Type B pancreatic cell (in vitro differentiated cells): ENCODE measurements at regions not wholly inside any gene's neighbourhood (a gene's known extent, or its start where the extent isn't known, plus 50 kb on each side); places are given as distances from the start of the nearest gene placed in this dataset.

Source experiments
- DNase-seq: peaks from one replicate; pipeline ENCODE4 v3.0.0; 2021; ENCODE audit warnings: mixed read lengths; ENCODE audit not compliant: unreplicated experiment; ENCODE audit errors: extremely low spot score
- H3K27ac Mint-ChIP-seq: 2 replicates; pipeline ENCODE4 v1.8.0; 2021; ENCODE audit warnings: mild to moderate bottlenecking, mixed read lengths
- H3K27me3 Mint-ChIP-seq: 2 replicates; pipeline ENCODE4 v1.8.0; 2021; ENCODE audit warnings: mixed read lengths
- H3K36me3 Mint-ChIP-seq: 2 replicates; pipeline ENCODE4 v1.8.0; 2021; ENCODE audit warnings: mixed read lengths
- H3K4me1 Mint-ChIP-seq: one replicate; pipeline ENCODE4 v1.8.0; 2021; ENCODE audit warnings: mixed read lengths; ENCODE audit not compliant: unreplicated experiment
- H3K4me3 Mint-ChIP-seq: 2 replicates; pipeline ENCODE4 v1.8.0; 2021; ENCODE audit warnings: mild to moderate bottlenecking, mixed read lengths
- H3K9me3 Mint-ChIP-seq: 2 replicates; pipeline ENCODE4 v1.8.0; 2021; ENCODE audit warnings: mixed read lengths
- TF ChIP-seq, protein P1 (sequence below): fragments of 200-600 bp; sonication (generic); conservative IDR thresholded peaks from 2 replicates; pipeline ENCODE4 v1.5.0; 2021; ENCODE audit warnings: antibody characterized with exemption, mild to moderate bottlenecking

DNA sequence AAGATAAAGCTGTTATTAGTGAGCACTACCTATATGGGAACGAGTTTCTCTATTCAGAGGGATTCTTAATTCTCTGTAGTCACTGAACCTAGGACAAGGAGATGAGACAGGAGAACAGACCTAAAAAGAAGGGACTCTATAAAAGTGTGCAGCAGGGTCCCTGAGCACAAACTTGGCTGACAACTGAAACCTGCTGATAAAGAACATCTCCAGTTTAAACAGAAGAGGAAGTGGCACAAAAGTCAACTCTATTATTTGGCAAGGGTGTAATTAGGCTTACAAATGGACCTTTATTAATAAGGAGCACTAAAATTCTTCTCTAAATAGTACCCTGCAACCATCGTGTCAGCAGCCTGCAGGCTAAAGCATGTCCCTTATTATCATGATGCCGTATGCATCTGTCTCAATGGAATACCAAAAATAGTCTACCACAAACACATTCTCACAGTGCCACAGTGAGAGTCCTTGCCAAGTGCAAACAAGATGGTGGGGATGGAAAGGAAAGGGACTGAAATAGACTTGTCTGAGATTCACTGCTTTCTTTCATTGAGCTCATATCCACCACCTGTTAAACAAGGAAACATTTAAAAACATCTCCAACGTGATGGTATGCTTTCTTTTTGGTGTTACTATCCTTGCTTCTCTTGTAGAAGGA, 260.2 kb downstream of the INSIG2 start:
- peaks cover 12% of the 10 kb centered on the region for H3K27me3 Mint-ChIP-seq
- no peaks in the 10 kb centered on the region for H3K4me1 Mint-ChIP-seq

DNA sequence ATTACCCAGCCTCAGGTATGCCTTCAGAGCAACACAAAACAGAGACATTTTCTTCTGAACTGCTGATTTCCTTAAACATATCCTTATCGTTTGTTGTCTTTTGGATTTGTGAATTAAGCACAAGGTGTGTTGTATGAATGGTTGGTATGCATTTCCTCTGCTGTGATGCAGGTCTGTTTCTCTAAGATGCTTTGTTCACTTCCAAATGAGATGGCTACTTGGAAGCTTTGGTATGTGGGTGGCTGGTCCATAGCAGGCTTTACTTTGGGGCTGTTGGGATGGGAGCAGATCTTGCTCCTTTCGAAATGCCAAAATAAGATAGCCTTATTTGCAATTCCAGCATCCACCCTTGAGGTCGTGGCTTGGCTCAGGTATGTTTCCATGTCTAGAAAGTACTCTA, 257.2 kb downstream of the INSIG2 start:
- no peak overlapping the region for H3K27ac Mint-ChIP-seq
- peaks cover under 1% of the 10 kb centered on the region for H3K27me3 Mint-ChIP-seq
- TF ChIP-seq, protein P1, sequence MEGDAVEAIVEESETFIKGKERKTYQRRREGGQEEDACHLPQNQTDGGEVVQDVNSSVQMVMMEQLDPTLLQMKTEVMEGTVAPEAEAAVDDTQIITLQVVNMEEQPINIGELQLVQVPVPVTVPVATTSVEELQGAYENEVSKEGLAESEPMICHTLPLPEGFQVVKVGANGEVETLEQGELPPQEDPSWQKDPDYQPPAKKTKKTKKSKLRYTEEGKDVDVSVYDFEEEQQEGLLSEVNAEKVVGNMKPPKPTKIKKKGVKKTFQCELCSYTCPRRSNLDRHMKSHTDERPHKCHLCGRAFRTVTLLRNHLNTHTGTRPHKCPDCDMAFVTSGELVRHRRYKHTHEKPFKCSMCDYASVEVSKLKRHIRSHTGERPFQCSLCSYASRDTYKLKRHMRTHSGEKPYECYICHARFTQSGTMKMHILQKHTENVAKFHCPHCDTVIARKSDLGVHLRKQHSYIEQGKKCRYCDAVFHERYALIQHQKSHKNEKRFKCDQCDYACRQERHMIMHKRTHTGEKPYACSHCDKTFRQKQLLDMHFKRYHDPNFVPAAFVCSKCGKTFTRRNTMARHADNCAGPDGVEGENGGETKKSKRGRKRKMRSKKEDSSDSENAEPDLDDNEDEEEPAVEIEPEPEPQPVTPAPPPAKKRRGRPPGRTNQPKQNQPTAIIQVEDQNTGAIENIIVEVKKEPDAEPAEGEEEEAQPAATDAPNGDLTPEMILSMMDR, result no peak
- H3K4me3 Mint-ChIP-seq, result no peak overlapping the region
- DNase-seq, result no peak
- no peaks in the 10 kb centered on the region for H3K4me1 Mint-ChIP-seq
- peaks cover 6% of the 10 kb centered on the region for H3K9me3 Mint-ChIP-seq
- H3K36me3 Mint-ChIP-seq, result no peaks in the 10 kb centered on the region

More for the DNA sequence above, 260.2 kb downstream of the INSIG2 start:
- no peak for DNase-seq
- TF ChIP-seq, protein P1, result no peak
- Mint-ChIP-seq H3K9me3 (peaks cover 6% of the 10 kb centered on the region), H3K27ac (no peak overlapping the region), H3K36me3 (no peaks in the 10 kb centered on the region), H3K4me3 (no peak overlapping the region)

DNA sequence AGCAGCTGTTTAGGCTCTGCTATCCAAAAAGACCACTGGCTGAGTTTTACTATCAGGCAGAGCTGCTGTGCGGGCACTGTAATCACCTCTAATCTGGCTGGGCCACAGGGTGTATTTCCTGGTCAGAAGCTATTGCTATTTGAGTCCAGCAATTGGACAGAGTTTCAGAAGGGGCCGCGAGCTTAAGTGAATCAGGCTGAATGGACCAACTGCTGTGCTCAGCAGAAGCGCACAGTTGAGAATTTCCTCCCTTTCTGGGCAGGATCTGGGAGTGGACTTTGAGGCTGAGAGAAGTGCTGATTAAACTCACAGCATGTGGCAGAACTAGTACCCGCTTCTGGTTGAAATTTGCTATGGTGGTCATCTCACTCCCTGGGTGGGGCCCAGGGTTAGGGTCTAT, 251.8 kb downstream of the INSIG2 start:
- H3K4me3 Mint-ChIP-seq, result no peak overlapping the region
- H3K27ac Mint-ChIP-seq, result no peak overlapping the region
- no peaks in the 10 kb centered on the region for H3K36me3 Mint-ChIP-seq
- TF ChIP-seq, protein P1, result no peak
- H3K27me3 Mint-ChIP-seq, result no peaks in the 10 kb centered on the region
- H3K4me1 Mint-ChIP-seq, result no peaks in the 10 kb centered on the region
- peaks cover 8% of the 10 kb centered on the region for H3K9me3 Mint-ChIP-seq
- DNase-seq, result no peak

DNA sequence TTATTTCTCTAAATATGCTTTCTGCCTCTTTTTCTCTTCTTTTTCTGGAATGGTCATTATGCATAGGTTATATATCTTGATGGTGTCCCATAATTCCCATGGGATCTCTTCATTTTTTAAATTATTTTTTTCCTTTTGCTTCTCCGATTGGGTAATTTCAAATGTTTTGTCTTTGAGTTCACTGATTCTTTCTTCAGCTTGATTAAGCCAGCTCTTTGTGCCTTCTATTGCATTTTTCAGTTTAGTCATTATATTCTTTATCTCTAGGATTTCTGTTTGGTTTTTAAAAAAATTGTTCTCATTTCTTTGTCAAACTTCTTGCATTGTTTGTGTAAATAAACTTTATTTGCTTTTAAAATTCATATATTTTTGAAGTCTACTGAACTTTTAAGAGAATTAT, 251.1 kb downstream of the INSIG2 start:
- Mint-ChIP-seq H3K27me3 (no peaks in the 10 kb centered on the region), H3K36me3 (no peaks in the 10 kb centered on the region), H3K27ac (no peak overlapping the region), H3K4me3 (no peak overlapping the region), H3K9me3 (peaks cover 8% of the 10 kb centered on the region), H3K4me1 (no peaks in the 10 kb centered on the region)
- DNase-seq, result no peak
- TF ChIP-seq, protein P1, result no peak

DNA sequence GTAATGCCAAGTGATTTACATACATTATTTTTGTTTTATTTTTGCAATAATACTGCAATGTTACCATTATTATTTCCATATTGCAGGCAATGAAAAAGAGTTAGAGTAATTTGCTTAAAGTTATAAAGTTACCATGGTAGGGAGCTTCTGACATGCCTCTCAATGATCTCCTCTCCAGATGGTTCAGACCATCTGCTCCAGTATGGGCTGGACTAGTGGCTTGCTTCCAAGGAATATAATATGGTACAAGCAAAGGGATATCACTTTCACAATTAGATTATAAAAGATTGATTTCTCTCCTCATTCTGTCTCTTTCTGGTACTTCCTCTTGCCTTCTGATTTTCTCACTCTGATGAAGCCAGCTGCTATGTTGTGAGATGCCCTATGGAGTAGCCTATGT, 245.4 kb downstream of the INSIG2 start:
- no peak for DNase-seq
- Mint-ChIP-seq H3K36me3 (no peaks in the 10 kb centered on the region), H3K27ac (no peak overlapping the region), H3K4me3 (no peak overlapping the region), H3K9me3 (peaks cover 5% of the 10 kb centered on the region), H3K4me1 (no peaks in the 10 kb centered on the region), H3K27me3 (peaks cover 16% of the 10 kb centered on the region)
- TF ChIP-seq, protein P1, result no peak
